GM12878 (cell line): ENCODE measurements at regions not wholly inside any gene's neighbourhood (a gene's known extent, or its start where the extent isn't known, plus 50 kb on each side); places are given as distances from the start of the nearest gene placed in this dataset.
"Not testable (repeated sequence)": the region's sequence is repeated elsewhere in the genome, so short reads cannot be mapped to it uniquely, and the experiment has no call there.

Source experiments
- ATAC-seq: fragments of 200-7000 bp; cut with Tn5 transposase; 3 replicates; pipeline ENCODE4 v1.9.1; 2020; ENCODE audit warnings: mild to moderate bottlenecking, moderate library complexity
- BruUV-seq: library from RNA; stranded (reverse); fragments of 400-500 nt; replicated peaks from 2 replicates; lab custom pipeline; 2021; lab: Mats Ljungman, UMichigan
- CTCF ChIA-PET: fragments of 300-600 bp; sonication (Branson Sonifier 250); formaldehyde crosslinking; extraction: SDS; loops from one replicate; lab custom pipeline; 2021; ENCODE audit warnings: inconsistent platforms; lab: Yijun Ruan, JAX
- POLR2A ChIA-PET: fragments of 350-600 bp; formaldehyde crosslinking; extraction: SDS; loops from one replicate; lab custom pipeline; 2021; ENCODE audit warnings: inconsistent platforms; lab: Charles Lee
- RAD21 ChIA-PET: fragments of 300-600 bp; sonication (Branson Sonifier 250); formaldehyde crosslinking; loops from one replicate; lab custom pipeline; 2023; ENCODE audit warnings: antibody characterized with exemption; ENCODE audit not compliant: unreplicated experiment; lab: Charles Lee
- SMC1A ChIA-PET: fragments of 300-600 bp; sonication (Branson Sonifier 250); formaldehyde crosslinking; loops from one replicate; lab custom pipeline; 2023; ENCODE audit not compliant: unreplicated experiment, uncharacterized antibody; lab: Charles Lee
- DNase-seq: peaks from one replicate; pipeline ENCODE4 v3.0.0-alpha.2; 2011; ENCODE audit warnings: low read depth, low spot score
- FAIRE-seq: peaks from 3 replicates; lab custom pipeline; 2011; peaks lifted over from hg19 to GRCh38; lab: Jason Lieb, UNC
- H2AFZ ChIP-seq: 2 replicates; pipeline ENCODE4 v1.6.0; 2011; ENCODE audit warnings: low read depth, low read length, control low read depth; ENCODE audit not compliant: control insufficient read depth
- H3K27ac ChIP-seq: 2 replicates; pipeline ENCODE4 v1.5.1; 2011; ENCODE audit warnings: control low read depth; ENCODE audit not compliant: control insufficient read depth, insufficient read depth
- H3K27me3 ChIP-seq, 2 experiments: replicated peaks in 1 of 2; 2 replicates each; pipeline versions ENCODE4 v1.6.0 to v1.6.1; 2011; ENCODE audit warnings: low read length in 1 of 2; ENCODE audit not compliant: control insufficient read depth in 2 of 2, insufficient read depth in 2 of 2
- H3K36me3 ChIP-seq, 2 experiments: 2 replicates each; pipeline ENCODE4 v1.5.1; 2011; ENCODE audit warnings: low read length in 1 of 2; ENCODE audit not compliant: control insufficient read depth in 2 of 2, insufficient read depth in 2 of 2
- H3K4me1 ChIP-seq: 2 replicates; pipeline ENCODE4 v1.6.1; 2011; ENCODE audit warnings: mild to moderate bottlenecking, low read length, moderate library complexity, mixed read lengths; ENCODE audit not compliant: control insufficient read depth, insufficient read depth
- H3K4me2 ChIP-seq: 2 replicates; pipeline ENCODE4 v1.6.0; 2011; ENCODE audit warnings: control low read depth; ENCODE audit not compliant: control insufficient read depth, insufficient read depth
- H3K4me3 ChIP-seq: fragments of 200-600 bp; sonication (generic); 2 replicates; pipeline ENCODE4 v1.5.1; 2016
- H3K79me2 ChIP-seq: 2 replicates; pipeline ENCODE4 v1.6.0; 2011; ENCODE audit warnings: low read length; ENCODE audit not compliant: control insufficient read depth, insufficient read depth
- H3K9ac ChIP-seq: 2 replicates; pipeline ENCODE4 v1.8.0; 2011; ENCODE audit warnings: low read length, control low read depth, mixed read lengths; ENCODE audit not compliant: control insufficient read depth, insufficient read depth
- H3K9me3 ChIP-seq: replicated peaks from 3 replicates; pipeline ENCODE4 v1.5.1; 2011; ENCODE audit warnings: mild to moderate bottlenecking, low read length; ENCODE audit not compliant: control insufficient read depth, insufficient read depth
- H4K20me1 ChIP-seq: 2 replicates; pipeline ENCODE4 v1.6.0; 2011; ENCODE audit not compliant: control insufficient read depth, insufficient read depth
- ELK1 ChIP-seq: IDR thresholded peaks from 2 replicates; pipeline ENCODE4 v1.6.1; 2012; ENCODE audit warnings: low read depth, low read length, improper control_type of control experiment
- HDGF ChIP-seq: fragments of 450-650 bp; IDR thresholded peaks from 2 replicates; pipeline ENCODE4 v1.6.1; 2016; ENCODE audit warnings: antibody characterized with exemption
- SREBF1 ChIP-seq: IDR thresholded peaks from 2 replicates; pipeline ENCODE4 v1.6.1; 2012; ENCODE audit warnings: mild to moderate bottlenecking, low read length
- TCF3 ChIP-seq: IDR thresholded peaks from 2 replicates; pipeline ENCODE4 v1.6.1; 2012; ENCODE audit warnings: low read depth, mild to moderate bottlenecking, low read length, borderline replicate concordance; ENCODE audit not compliant: insufficient read depth
- WGBS: methylation state at CpG from one replicate; pipeline ENCODE4 v1.1.6; 2016; ENCODE audit warnings: low lambda C conversion rate; ENCODE audit not compliant: insufficient replicate concordance, insufficient coverage; ENCODE audit errors: missing lambda C conversion rate; 5-methylcytosine and 5-hydroxymethylcytosine counted together
- in situ Hi-C: fragments of 300-500 bp; cut with MboI; formaldehyde crosslinking; loops from 9 replicates; pipeline ENCODE4 v1.14.3; 2018; ENCODE audit warnings: mixed read lengths
- intact Hi-C: fragments of 100-400 bp; cut with micrococcal nuclease; formaldehyde crosslinking; loops from one replicate; pipeline ENCODE4 v1.14.2; 2022; ENCODE audit not compliant: unreplicated experiment

- Histone ChIP-seq H3K27me3 (no peaks in the 10 kb centered on the region), H3K9me3 (no peaks in the 10 kb centered on the region), H3K79me2 (no peaks in the 10 kb centered on the region), H3K4me2 (no peak overlapping the region), H3K9ac (no peak overlapping the region), H3K27ac (no peak overlapping the region), H2AFZ (no peak overlapping the region), H3K4me3 (no peak overlapping the region), H3K36me3 (no peaks in the 10 kb centered on the region), H4K20me1 (no peaks in the 10 kb centered on the region), H3K4me1 (no peaks in the 10 kb centered on the region)
- no TSS peak for BruUV-seq
- FAIRE-seq (no peak), ATAC-seq (no peak), DNase-seq (no peak)
- ChIA-PET SMC1A (interaction anchor here (1.7 kb wide), 1 partner anchor 10 kb away, joined by 4 read pairs; no protein-coding TSS in a partner anchor), CTCF (interaction anchor here (1.5 kb wide), 1 partner anchor 25 kb away, joined by 4 read pairs; no protein-coding TSS in a partner anchor), POLR2A (no interaction called here), RAD21 (no interaction called here)
- intact Hi-C loops (loop anchor here (10.0 kb wide), 2 partner anchors 1444 to 1714 kb away; no protein-coding TSS in a partner anchor), in situ Hi-C loops (no loop called here)
- TF ChIP-seq HDGF (no peak), ELK1 (no peak), SREBF1 (no peak), TCF3 (no peak)
- 25% methylated on average over 4 of the region's 4 CpGs for WGBS
Measured at GRCh38 chr6:85329196-85329595, 120.7 kb upstream of the NT5E start.

GRCh38 chr6:85325811-85326210 is 124.1 kb upstream of the NT5E start:
- H3K27ac ChIP-seq, H3K4me1 ChIP-seq, H2AFZ ChIP-seq, H3K4me2 ChIP-seq, BruUV-seq, H4K20me1 ChIP-seq, FAIRE-seq, H3K79me2 ChIP-seq, DNase-seq, ATAC-seq, H3K4me3 ChIP-seq, H3K36me3 ChIP-seq, in situ Hi-C loops, H3K27me3 ChIP-seq, H3K9me3 ChIP-seq, H3K9ac ChIP-seq, POLR2A ChIA-PET: not testable (repeated sequence)
- WGBS, result 64% methylated on average over 22 of the region's 31 CpGs
- CTCF ChIA-PET, result interaction anchor here (0.6 to 3.2 kb wide), 4 partner anchors 11 to 898 kb away, joined by 3 to 19 read pairs (median 4); no protein-coding TSS in a partner anchor
- RAD21 ChIA-PET, result interaction anchor here (1.5 kb wide), 1 partner anchor 157 kb away, joined by 4 read pairs; no protein-coding TSS in a partner anchor
- SMC1A ChIA-PET, result interaction anchor here (1.5 to 1.8 kb wide), 2 partner anchors 26 to 31 kb away, joined by 3 read pairs; no protein-coding TSS in a partner anchor
- intact Hi-C loops, result loop anchor here (10.0 kb wide), 2 partner anchors 1441 to 1711 kb away; no protein-coding TSS in a partner anchor
